Osteocyte (in vitro differentiated cells): ENCODE measurements at regions not wholly inside any gene's neighbourhood (a gene's known extent, or its start where the extent isn't known, plus 50 kb on each side); places are given as distances from the start of the nearest gene placed in this dataset.

ENCODE experiments used
- DNase-seq: peaks from one replicate; pipeline ENCODE4 v3.0.0; 2021; ENCODE audit warnings: mixed read lengths; ENCODE audit not compliant: unreplicated experiment; ENCODE audit errors: extremely low spot score
- H3K27ac Mint-ChIP-seq: one replicate; pipeline ENCODE4 v1.8.0; 2021; ENCODE audit warnings: mild to moderate bottlenecking, mixed read lengths; ENCODE audit not compliant: unreplicated experiment
- H3K27me3 Mint-ChIP-seq: one replicate; pipeline ENCODE4 v1.8.0; 2021; ENCODE audit warnings: mixed read lengths; ENCODE audit not compliant: unreplicated experiment
- H3K36me3 Mint-ChIP-seq: one replicate; pipeline ENCODE4 v1.8.0; 2021; ENCODE audit warnings: mixed read lengths; ENCODE audit not compliant: unreplicated experiment
- H3K4me1 Mint-ChIP-seq: one replicate; pipeline ENCODE4 v1.8.0; 2021; ENCODE audit warnings: mixed read lengths; ENCODE audit not compliant: unreplicated experiment
- H3K4me3 Mint-ChIP-seq: one replicate; pipeline ENCODE4 v1.8.0; 2021; ENCODE audit warnings: mild to moderate bottlenecking, moderate library complexity, mixed read lengths; ENCODE audit not compliant: unreplicated experiment
- H3K9me3 Mint-ChIP-seq: one replicate; pipeline ENCODE4 v1.8.0; 2021; ENCODE audit warnings: mixed read lengths; ENCODE audit not compliant: unreplicated experiment
- TF ChIP-seq, protein P1 (sequence below): fragments of 200-600 bp; sonication (generic); IDR thresholded peaks from 2 replicates; pipeline ENCODE4 v1.5.0; 2021; ENCODE audit warnings: antibody characterized with exemption, mild to moderate bottlenecking, moderate library complexity

DNA sequence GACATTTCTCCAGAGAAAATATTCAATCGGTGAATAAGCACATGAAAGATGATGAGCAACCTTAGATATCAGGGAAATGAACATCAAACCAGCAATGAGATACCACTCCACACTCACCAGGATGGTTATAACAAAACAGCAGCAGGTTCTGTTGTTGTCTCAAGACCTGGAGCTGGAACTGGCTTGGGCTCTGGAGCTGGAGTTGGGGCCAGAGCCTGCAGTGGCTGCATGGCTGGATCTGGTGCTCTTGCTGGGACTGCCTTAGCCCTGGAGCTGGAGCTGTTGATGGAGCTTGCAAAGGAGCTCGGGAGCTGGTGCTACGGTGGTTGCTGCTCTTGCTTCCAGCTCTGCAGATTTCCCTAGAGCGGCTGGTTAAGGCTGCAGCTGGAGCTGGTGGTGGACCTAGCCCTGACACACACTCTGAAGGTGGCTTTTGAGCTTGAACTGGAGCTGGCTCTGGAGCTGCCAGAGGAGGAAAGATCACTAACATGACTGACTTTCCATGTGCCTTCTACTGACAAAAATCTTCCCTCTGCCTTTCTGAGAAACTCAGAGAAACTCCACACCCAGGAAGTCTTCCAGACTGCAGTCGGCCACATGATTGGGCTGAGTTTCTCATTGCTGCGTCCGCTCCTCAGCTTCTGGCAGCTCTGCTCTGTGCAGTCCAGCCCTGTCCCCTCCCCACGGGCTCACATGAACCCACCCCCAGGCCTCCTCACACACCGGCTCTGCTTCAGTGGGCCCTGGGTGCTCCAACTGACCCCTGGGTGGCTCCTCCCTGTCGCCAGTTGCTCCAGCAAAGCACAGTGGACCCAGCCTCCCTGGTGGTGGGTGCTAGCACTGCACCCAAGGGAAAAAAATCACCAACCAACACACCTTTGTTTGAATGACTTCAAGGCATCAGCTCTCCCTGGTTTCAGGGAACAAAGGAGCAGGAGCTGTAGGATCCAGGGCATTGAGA, 139.1 kb upstream of the FMN2 start:
- Mint-ChIP-seq H3K27me3 (peaks cover 19% of the 10 kb centered on the region), H3K4me3 (no peak overlapping the region), H3K9me3 (no peaks in the 10 kb centered on the region), H3K27ac (no peak overlapping the region), H3K36me3 (no peaks in the 10 kb centered on the region), H3K4me1 (peaks cover 3% of the 10 kb centered on the region)
- no peak for DNase-seq
- TF ChIP-seq, protein P1, sequence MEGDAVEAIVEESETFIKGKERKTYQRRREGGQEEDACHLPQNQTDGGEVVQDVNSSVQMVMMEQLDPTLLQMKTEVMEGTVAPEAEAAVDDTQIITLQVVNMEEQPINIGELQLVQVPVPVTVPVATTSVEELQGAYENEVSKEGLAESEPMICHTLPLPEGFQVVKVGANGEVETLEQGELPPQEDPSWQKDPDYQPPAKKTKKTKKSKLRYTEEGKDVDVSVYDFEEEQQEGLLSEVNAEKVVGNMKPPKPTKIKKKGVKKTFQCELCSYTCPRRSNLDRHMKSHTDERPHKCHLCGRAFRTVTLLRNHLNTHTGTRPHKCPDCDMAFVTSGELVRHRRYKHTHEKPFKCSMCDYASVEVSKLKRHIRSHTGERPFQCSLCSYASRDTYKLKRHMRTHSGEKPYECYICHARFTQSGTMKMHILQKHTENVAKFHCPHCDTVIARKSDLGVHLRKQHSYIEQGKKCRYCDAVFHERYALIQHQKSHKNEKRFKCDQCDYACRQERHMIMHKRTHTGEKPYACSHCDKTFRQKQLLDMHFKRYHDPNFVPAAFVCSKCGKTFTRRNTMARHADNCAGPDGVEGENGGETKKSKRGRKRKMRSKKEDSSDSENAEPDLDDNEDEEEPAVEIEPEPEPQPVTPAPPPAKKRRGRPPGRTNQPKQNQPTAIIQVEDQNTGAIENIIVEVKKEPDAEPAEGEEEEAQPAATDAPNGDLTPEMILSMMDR, result peak; percentile 42

DNA sequence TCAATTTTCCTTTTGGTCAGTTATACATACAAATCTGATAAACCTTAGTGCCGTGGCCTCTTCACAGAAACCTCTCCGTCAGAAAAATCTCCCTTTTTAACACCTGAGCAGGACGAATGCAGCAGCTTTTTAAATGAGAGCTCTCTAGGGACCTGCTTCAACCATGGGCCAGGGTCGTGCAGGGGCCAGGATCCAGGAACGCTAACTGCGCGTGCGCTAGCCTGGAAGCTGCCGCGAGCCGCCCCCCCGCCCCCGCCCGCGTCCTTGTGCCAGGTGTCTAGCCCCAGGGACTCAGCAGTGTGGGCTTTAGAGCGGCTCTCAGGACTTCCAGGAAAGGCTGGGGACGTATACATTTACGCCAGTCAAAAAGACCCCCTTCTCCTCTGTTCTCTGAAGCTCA, 136.8 kb upstream of the FMN2 start:
- Mint-ChIP-seq H3K4me1 (no peaks in the 10 kb centered on the region), H3K27ac (no peak overlapping the region), H3K27me3 (peaks cover 33% of the 10 kb centered on the region), H3K9me3 (no peaks in the 10 kb centered on the region), H3K36me3 (no peaks in the 10 kb centered on the region), H3K4me3 (no peak overlapping the region)
- no peak for DNase-seq
- TF ChIP-seq, protein P1, result no peak

DNA sequence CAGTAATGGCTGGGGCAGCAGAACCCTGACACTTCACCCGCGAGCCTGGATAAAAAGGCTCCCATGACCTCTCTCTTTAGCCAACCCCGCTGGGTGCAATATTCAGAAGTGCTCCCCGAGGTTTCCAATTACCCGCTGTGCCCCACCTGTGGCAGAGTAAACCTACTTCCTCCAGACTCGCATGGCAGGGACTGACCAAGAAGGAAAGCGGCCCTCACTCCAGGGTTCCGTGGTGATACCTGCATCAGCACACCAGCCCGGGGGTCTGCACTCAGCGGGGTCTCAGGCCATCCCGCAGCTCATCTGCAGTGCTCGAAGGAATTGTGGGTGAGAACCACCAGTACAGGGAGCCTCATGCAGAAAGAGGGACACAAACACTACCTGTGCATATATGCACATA, 136.3 kb upstream of the FMN2 start:
- no peak overlapping the region for H3K27ac Mint-ChIP-seq
- peaks cover 39% of the 10 kb centered on the region for H3K27me3 Mint-ChIP-seq
- TF ChIP-seq, protein P1, result no peak
- no peaks in the 10 kb centered on the region for H3K4me1 Mint-ChIP-seq
- DNase-seq, result no peak
- H3K36me3 Mint-ChIP-seq, result no peaks in the 10 kb centered on the region
- no peaks in the 10 kb centered on the region for H3K9me3 Mint-ChIP-seq
- H3K4me3 Mint-ChIP-seq, result no peak overlapping the region

DNA sequence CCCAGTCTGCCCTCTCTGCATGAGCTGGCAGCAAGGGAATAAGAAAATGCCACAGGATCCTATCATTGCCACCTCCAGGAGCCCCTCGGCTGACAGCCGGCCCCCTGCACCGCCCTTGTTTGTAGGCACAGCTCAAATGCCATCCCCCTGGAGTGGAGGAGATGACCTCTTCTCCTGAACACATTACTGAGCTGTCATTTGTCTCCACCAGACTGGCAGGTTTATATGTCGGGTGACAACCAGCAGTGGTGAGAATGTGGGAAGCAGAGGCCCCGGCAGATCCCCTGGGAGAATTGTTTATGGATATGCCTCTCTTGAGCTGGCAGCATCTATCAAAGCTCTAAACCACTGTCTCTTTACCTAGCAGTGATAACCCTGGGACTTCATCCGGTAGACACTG, 135.4 kb upstream of the FMN2 start:
- no peak for DNase-seq
- H3K36me3 Mint-ChIP-seq, result no peaks in the 10 kb centered on the region
- H3K27me3 Mint-ChIP-seq, result peaks cover 45% of the 10 kb centered on the region

DNA sequence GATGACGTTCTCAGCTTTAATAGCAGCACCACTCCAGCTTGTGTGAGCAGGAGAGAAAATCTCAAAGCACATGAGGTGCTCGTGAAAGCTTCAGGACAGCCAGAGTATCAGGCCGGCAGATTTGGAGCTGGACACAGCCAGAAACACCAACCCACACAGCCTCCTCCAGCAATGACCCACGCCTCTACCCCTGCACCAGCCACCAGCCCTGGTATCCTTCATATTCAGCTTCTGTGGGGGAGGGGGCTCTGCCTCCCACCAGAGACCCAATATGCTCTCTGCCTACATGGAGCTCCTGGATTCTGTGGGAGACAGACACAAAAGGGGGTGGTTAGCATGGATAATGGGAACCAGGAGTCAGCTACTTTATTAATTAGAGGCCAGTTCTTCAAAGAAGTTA, 133.6 kb upstream of the FMN2 start:
- Mint-ChIP-seq H3K4me1 (no peaks in the 10 kb centered on the region), H3K36me3 (no peaks in the 10 kb centered on the region), H3K9me3 (no peaks in the 10 kb centered on the region), H3K4me3 (no peak overlapping the region), H3K27me3 (peaks cover 57% of the 10 kb centered on the region), H3K27ac (no peak overlapping the region)
- TF ChIP-seq, protein P1, result no peak
- DNase-seq, result no peak

More for the DNA sequence above, 135.4 kb upstream of the FMN2 start:
- Mint-ChIP-seq H3K4me1 (no peaks in the 10 kb centered on the region), H3K27ac (no peak overlapping the region), H3K4me3 (no peak overlapping the region), H3K9me3 (no peaks in the 10 kb centered on the region)
- TF ChIP-seq, protein P1, result no peak
